SK-N-DZ (cell line): ENCODE measurements at regions not wholly inside any gene's neighbourhood (a gene's known extent, or its start where the extent isn't known, plus 50 kb on each side); places are given as distances from the start of the nearest gene placed in this dataset.

ENCODE experiments used
- DNase-seq: peaks from one replicate; pipeline ENCODE4 v3.0.0-alpha.2; 2015; ENCODE audit warnings: low spot score

GRCh38 chr1:55828044-55828443 lies 612.9 kb upstream of the USP24 start:
- DNase-seq, result no peak

- DNase-seq, result no peak
Observed at GRCh38 chr1:55827350-55827749, 612.2 kb upstream of the USP24 start.

- peak; percentile 77 for DNase-seq
Observed at GRCh38 chr1:55826381-55827080, 611.4 kb upstream of the USP24 start.

GRCh38 chr1:55825461-55825860 lies 610.3 kb upstream of the USP24 start:
- DNase-seq, result peak; percentile 93

- no peak for DNase-seq
Observed at GRCh38 chr1:55824251-55824640, 609.1 kb upstream of the USP24 start.

- DNase-seq, result no peak
Observed at GRCh38 chr1:55823541-55824250, 608.5 kb upstream of the USP24 start.

- no peak for DNase-seq
Observed at GRCh38 chr1:55822891-55823290, 607.7 kb upstream of the USP24 start.

- DNase-seq, result no peak
Observed at GRCh38 chr1:55821234-55821633, 606.1 kb upstream of the USP24 start.

- no peak for DNase-seq
Observed at GRCh38 chr1:55820501-55820900, 605.3 kb upstream of the USP24 start.

- no peak for DNase-seq
Observed at GRCh38 chr1:55819011-55819410, 603.8 kb upstream of the USP24 start.

GRCh38 chr1:55816456-55817426 lies 601.6 kb upstream of the USP24 start:
- no peak for DNase-seq

- no peak for DNase-seq
Observed at GRCh38 chr1:55815745-55816455, 600.7 kb upstream of the USP24 start.

- DNase-seq, result no peak
Observed at GRCh38 chr1:55814967-55815366, 599.8 kb upstream of the USP24 start.

GRCh38 chr1:55813618-55814017 lies 598.5 kb upstream of the USP24 start:
- DNase-seq, result peak; percentile 86

GRCh38 chr1:55812281-55812680 lies 597.1 kb upstream of the USP24 start:
- DNase-seq, result no peak

GRCh38 chr1:55808263-55808662 lies 593.1 kb upstream of the USP24 start:
- no peak for DNase-seq

- DNase-seq, result peak; percentile 93
Observed at GRCh38 chr1:55803429-55803828, 588.3 kb upstream of the USP24 start.

- no peak for DNase-seq
Observed at GRCh38 chr1:55801481-55801880, 586.3 kb upstream of the USP24 start.

GRCh38 chr1:55800503-55800902 lies 585.3 kb upstream of the USP24 start:
- no peak for DNase-seq

GRCh38 chr1:55793856-55794255 lies 578.7 kb upstream of the USP24 start:
- DNase-seq, result no peak

- DNase-seq, result no peak
Observed at GRCh38 chr1:55792870-55793269, 577.7 kb upstream of the USP24 start.

GRCh38 chr1:55789466-55789865 lies 574.3 kb upstream of the USP24 start:
- DNase-seq, result no peak
